ENCODE measurements at regions not wholly inside any gene's neighbourhood (a gene's known extent, or its start where the extent isn't known, plus 50 kb on each side); places are given as distances from the start of the nearest gene placed in this dataset.

- no peaks in the 10 kb centered on the region for H3K9me3 Mint-ChIP-seq
- no peaks in the 10 kb centered on the region for H3K36me3 Mint-ChIP-seq
- H3K4me1 Mint-ChIP-seq = no peaks in the 10 kb centered on the region
- peaks cover 9% of the 10 kb centered on the region for H3K27me3 Mint-ChIP-seq
- H3K4me3 Mint-ChIP-seq = no peak overlapping the region
- H3K27ac Mint-ChIP-seq = no peak overlapping the region
- no peak for ATAC-seq
These were observed 122.1 kb upstream of the CAND1 start for GRCh38 chr12:67147030-67147429.

GRCh38 chr12:67147447-67147846, 121.7 kb upstream of the CAND1 start:
- Mint-ChIP-seq H3K27me3 (peaks cover 9% of the 10 kb centered on the region), H3K36me3 (no peaks in the 10 kb centered on the region), H3K4me1 (no peaks in the 10 kb centered on the region), H3K9me3 (no peaks in the 10 kb centered on the region), H3K27ac (no peak overlapping the region), H3K4me3 (no peak overlapping the region)
- ATAC-seq = no peak

- Mint-ChIP-seq H3K4me3 (no peak overlapping the region), H3K9me3 (no peaks in the 10 kb centered on the region)
- no peak for ATAC-seq
These were observed 120.9 kb upstream of the CAND1 start for GRCh38 chr12:67148265-67148664.

GRCh38 chr12:67151886-67152285, 117.3 kb upstream of the CAND1 start:
- Mint-ChIP-seq H3K27ac (no peak overlapping the region), H3K4me1 (no peaks in the 10 kb centered on the region), H3K9me3 (no peaks in the 10 kb centered on the region), H3K27me3 (peaks cover 23% of the 10 kb centered on the region), H3K36me3 (no peaks in the 10 kb centered on the region), H3K4me3 (no peak overlapping the region)
- ATAC-seq = no peak

More at GRCh38 chr12:67148265-67148664, 120.9 kb upstream of the CAND1 start:
- H3K36me3 Mint-ChIP-seq = no peaks in the 10 kb centered on the region
- H3K27ac Mint-ChIP-seq = no peak overlapping the region
- no peaks in the 10 kb centered on the region for H3K4me1 Mint-ChIP-seq
- peaks cover 9% of the 10 kb centered on the region for H3K27me3 Mint-ChIP-seq

GRCh38 chr12:67152451-67152850, 116.7 kb upstream of the CAND1 start:
- Mint-ChIP-seq H3K27ac (no peak overlapping the region), H3K27me3 (peaks cover 23% of the 10 kb centered on the region), H3K4me3 (no peak overlapping the region), H3K4me1 (no peaks in the 10 kb centered on the region), H3K36me3 (no peaks in the 10 kb centered on the region), H3K9me3 (no peaks in the 10 kb centered on the region)
- ATAC-seq = no peak

GRCh38 chr12:67154901-67155300, 114.3 kb upstream of the CAND1 start:
- ATAC-seq = no peak
- Mint-ChIP-seq H3K9me3 (no peaks in the 10 kb centered on the region), H3K36me3 (no peaks in the 10 kb centered on the region), H3K4me1 (no peaks in the 10 kb centered on the region), H3K4me3 (no peak overlapping the region), H3K27me3 (peaks cover 23% of the 10 kb centered on the region), H3K27ac (no peak overlapping the region)

GRCh38 chr12:67155863-67156262, 113.3 kb upstream of the CAND1 start:
- H3K4me3 Mint-ChIP-seq = no peak overlapping the region

GRCh38 chr12:67161322-67161918, 107.7 kb upstream of the CAND1 start:
- Mint-ChIP-seq H3K9me3 (no peaks in the 10 kb centered on the region), H3K36me3 (no peaks in the 10 kb centered on the region), H3K4me3 (no peak overlapping the region), H3K27me3 (peaks cover 4% of the 10 kb centered on the region), H3K27ac (no peak overlapping the region), H3K4me1 (no peaks in the 10 kb centered on the region)
- ATAC-seq = no peak

More at GRCh38 chr12:67155863-67156262, 113.3 kb upstream of the CAND1 start:
- H3K4me1 Mint-ChIP-seq = no peaks in the 10 kb centered on the region
- no peaks in the 10 kb centered on the region for H3K9me3 Mint-ChIP-seq
- H3K27me3 Mint-ChIP-seq = peaks cover 21% of the 10 kb centered on the region
- H3K36me3 Mint-ChIP-seq = no peaks in the 10 kb centered on the region
- no peak for ATAC-seq
- H3K27ac Mint-ChIP-seq = no peak overlapping the region

GRCh38 chr12:67173258-67173657, 95.9 kb upstream of the CAND1 start:
- H3K36me3 Mint-ChIP-seq = no peaks in the 10 kb centered on the region
- H3K4me3 Mint-ChIP-seq = no peak overlapping the region
- H3K27ac Mint-ChIP-seq = no peak overlapping the region
- peaks cover 35% of the 10 kb centered on the region for H3K27me3 Mint-ChIP-seq
- no peak for ATAC-seq
- H3K9me3 Mint-ChIP-seq = no peaks in the 10 kb centered on the region
- H3K4me1 Mint-ChIP-seq = no peaks in the 10 kb centered on the region

GRCh38 chr12:67182551-67182950, 86.6 kb upstream of the CAND1 start:
- ATAC-seq = no peak
- peaks cover 26% of the 10 kb centered on the region for H3K27me3 Mint-ChIP-seq
- no peak overlapping the region for H3K27ac Mint-ChIP-seq
- no peak overlapping the region for H3K4me3 Mint-ChIP-seq
- peaks cover 4% of the 10 kb centered on the region for H3K9me3 Mint-ChIP-seq
- H3K36me3 Mint-ChIP-seq = no peaks in the 10 kb centered on the region
- no peaks in the 10 kb centered on the region for H3K4me1 Mint-ChIP-seq

- Mint-ChIP-seq H3K27ac (no peak overlapping the region), H3K36me3 (no peaks in the 10 kb centered on the region)
These were observed 75.5 kb upstream of the CAND1 start for GRCh38 chr12:67193704-67194103.

GRCh38 chr12:67200386-67200785, 68.8 kb upstream of the CAND1 start:
- ATAC-seq = no peak
- no peaks in the 10 kb centered on the region for H3K36me3 Mint-ChIP-seq
- H3K4me1 Mint-ChIP-seq = no peaks in the 10 kb centered on the region
- H3K4me3 Mint-ChIP-seq = no peak overlapping the region
- no peak overlapping the region for H3K27ac Mint-ChIP-seq
- peaks cover 26% of the 10 kb centered on the region for H3K27me3 Mint-ChIP-seq
- no peaks in the 10 kb centered on the region for H3K9me3 Mint-ChIP-seq

More at GRCh38 chr12:67193704-67194103, 75.5 kb upstream of the CAND1 start:
- peaks cover 19% of the 10 kb centered on the region for H3K27me3 Mint-ChIP-seq
- no peaks in the 10 kb centered on the region for H3K9me3 Mint-ChIP-seq
- ATAC-seq = no peak
- H3K4me1 Mint-ChIP-seq = no peaks in the 10 kb centered on the region
- no peak overlapping the region for H3K4me3 Mint-ChIP-seq

- no peak overlapping the region for H3K27ac Mint-ChIP-seq
- H3K36me3 Mint-ChIP-seq = no peaks in the 10 kb centered on the region
- no peak for ATAC-seq
- no peaks in the 10 kb centered on the region for H3K4me1 Mint-ChIP-seq
- peaks cover 24% of the 10 kb centered on the region for H3K27me3 Mint-ChIP-seq
- no peaks in the 10 kb centered on the region for H3K9me3 Mint-ChIP-seq
- H3K4me3 Mint-ChIP-seq = no peak overlapping the region
These were observed 67.0 kb upstream of the CAND1 start for GRCh38 chr12:67202011-67202677.

GRCh38 chr12:67202678-67203012, 66.5 kb upstream of the CAND1 start:
- Mint-ChIP-seq H3K4me3 (no peak overlapping the region), H3K9me3 (no peaks in the 10 kb centered on the region), H3K27me3 (peaks cover 19% of the 10 kb centered on the region), H3K36me3 (no peaks in the 10 kb centered on the region), H3K27ac (no peak overlapping the region), H3K4me1 (no peaks in the 10 kb centered on the region)
- no peak for ATAC-seq

GRCh38 chr12:67208281-67209067, 60.7 kb upstream of the CAND1 start:
- H3K27me3 Mint-ChIP-seq = peaks cover 11% of the 10 kb centered on the region

GRCh38 chr12:67211029-67211428, 58.1 kb upstream of the CAND1 start:
- H3K27me3 Mint-ChIP-seq = peaks cover 11% of the 10 kb centered on the region
- H3K9me3 Mint-ChIP-seq = no peaks in the 10 kb centered on the region
- ATAC-seq = no peak
- H3K27ac Mint-ChIP-seq = no peak overlapping the region
- H3K4me3 Mint-ChIP-seq = no peak overlapping the region
- H3K36me3 Mint-ChIP-seq = no peaks in the 10 kb centered on the region
- H3K4me1 Mint-ChIP-seq = no peaks in the 10 kb centered on the region

More at GRCh38 chr12:67208281-67209067, 60.7 kb upstream of the CAND1 start:
- Mint-ChIP-seq H3K27ac (no peak overlapping the region), H3K36me3 (no peaks in the 10 kb centered on the region), H3K4me3 (no peak overlapping the region), H3K4me1 (no peaks in the 10 kb centered on the region), H3K9me3 (no peaks in the 10 kb centered on the region)
- ATAC-seq = no peak

All from stimulated activated memory B cell treated with anti-CD40 and anti-IgM and Interleukin-4, amounts not matched to agents 10 μg/mL and 1 μg/mL and 100 μg/mL, for 72 hours (primary cell).